HG02970 (cell line): ENCODE measurements at regions not wholly inside any gene's neighbourhood (a gene's known extent, or its start where the extent isn't known, plus 50 kb on each side); places are given as distances from the start of the nearest gene placed in this dataset.
"Not testable (repeated sequence)": the region's sequence is repeated elsewhere in the genome, so short reads cannot be mapped to it uniquely, and the experiment has no call there.

Experiments
- ATAC-seq: cut with Tn5 transposase; IDR thresholded peaks from one replicate; pipeline ENCODE4 v1.9.1; 2021; ENCODE audit warnings: mild to moderate bottlenecking, moderate library complexity, moderate number of reproducible peaks; ENCODE audit not compliant: unreplicated experiment, low FRiP score

DNA sequence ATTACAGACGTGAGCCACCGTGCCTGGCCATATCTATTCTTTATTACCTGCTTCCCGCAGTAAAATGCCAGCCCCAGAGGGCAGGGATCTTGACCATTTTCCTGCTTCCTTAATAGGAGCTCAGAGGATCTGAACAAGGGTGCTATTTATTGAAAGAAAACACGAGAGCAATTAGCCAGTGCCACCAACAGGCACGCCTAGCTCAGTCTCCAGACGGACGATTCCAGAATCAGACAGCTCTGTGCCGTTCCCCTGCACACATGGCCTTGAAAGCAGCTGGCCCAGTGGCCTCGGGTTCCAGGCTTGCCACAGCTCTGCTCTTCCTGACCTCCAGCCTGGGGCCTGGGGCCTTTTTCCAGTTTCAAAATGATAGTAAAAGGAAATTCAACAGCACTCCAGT is 135.2 kb upstream of the RFLNA start:
- no peak for ATAC-seq

DNA sequence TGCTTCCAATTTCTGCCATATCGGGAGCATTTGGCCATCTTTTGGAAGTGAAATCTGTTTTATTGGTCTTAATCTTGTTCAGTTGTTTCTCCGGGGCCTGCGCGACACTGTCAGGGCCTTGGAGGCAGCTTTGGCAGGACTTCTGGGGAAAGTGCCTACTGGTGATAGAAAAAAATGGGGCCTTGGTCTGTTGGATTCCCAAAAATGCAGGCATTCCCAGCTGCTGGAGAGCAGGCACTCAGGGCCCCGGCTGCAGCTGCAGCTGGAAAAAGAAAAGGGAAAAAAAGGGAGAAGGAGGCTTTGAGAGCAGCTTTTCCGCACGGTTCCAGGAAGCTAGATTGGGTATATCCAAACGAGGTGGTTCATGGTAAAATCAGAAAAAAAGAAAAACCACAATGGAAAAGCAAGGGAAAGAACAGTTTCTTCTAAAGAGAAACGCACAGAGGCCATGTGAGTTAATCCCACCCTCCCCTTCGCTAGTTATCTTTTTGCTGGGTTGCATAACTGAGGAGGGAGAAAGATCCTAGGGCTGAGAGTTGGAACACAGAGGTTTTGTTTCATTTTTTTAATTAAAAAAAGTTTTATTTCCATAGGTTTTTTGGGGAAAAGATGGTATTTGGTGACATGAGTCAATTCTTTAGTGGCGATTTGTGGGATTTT is 134.7 kb upstream of the RFLNA start:
- no peak for ATAC-seq

DNA sequence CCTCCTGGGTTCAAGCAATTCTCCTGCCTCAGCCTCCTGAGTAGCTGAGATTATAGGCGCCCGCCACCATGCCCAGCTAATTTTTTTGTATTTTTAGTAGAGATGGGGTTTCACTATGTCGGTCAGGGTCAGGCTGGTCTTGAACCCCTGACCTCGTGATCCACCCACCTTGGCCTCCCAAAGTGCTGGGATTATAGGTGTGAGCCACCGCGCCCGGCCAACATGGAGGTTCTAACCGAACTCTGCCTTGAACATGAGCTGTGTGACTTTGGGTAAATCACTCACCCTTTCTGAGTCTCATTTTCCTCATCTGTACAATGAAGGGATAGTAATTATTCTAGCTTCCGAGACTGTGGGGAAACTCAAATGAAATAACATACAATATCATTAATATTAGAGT is 133.5 kb upstream of the RFLNA start:
- not testable (repeated sequence) for ATAC-seq

DNA sequence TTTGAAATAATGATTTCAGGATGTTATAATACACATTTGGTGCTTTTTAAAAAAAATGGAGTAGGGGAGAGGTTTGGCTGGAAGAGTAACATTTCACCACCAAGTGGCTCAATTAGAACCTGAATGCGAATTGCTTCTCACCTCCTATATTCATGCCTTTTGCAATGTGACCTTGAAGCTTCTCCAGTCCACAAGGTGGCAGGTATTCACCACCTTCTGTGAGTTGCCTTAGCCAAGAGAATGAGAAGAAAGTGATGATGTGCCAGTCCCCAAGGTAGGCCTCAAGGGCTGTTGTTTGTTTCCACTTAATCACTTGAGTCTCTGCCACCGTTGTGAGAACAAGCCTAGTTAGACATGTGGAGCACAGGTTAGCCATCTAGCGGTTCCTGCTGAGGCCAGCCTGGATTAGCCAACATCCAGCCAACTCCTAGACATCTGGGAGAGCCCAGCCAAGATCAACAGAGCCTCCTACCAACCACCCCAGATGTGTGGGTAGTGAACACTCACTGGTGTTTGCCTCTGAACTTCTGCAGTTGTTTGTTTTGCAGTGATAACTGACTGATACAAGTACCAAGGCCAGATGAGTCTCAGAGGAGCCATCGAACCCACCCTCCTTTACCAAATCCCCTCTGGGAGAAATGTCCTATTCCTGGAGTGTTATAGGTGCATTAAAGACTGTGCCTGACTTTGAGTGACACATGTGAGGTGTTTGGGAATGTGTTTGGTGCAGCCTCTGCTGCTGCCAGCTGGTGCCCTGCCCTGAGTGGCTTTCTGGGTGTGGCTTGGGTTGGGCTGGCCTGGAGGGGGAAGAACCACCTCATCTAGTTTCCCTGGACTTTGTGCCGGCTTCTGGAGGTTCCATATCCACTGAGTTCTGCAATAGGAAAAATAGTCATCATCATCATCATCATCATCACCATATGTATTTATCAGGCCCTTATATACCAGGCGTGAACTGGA is 132.5 kb upstream of the RFLNA start:
- no peak for ATAC-seq

DNA sequence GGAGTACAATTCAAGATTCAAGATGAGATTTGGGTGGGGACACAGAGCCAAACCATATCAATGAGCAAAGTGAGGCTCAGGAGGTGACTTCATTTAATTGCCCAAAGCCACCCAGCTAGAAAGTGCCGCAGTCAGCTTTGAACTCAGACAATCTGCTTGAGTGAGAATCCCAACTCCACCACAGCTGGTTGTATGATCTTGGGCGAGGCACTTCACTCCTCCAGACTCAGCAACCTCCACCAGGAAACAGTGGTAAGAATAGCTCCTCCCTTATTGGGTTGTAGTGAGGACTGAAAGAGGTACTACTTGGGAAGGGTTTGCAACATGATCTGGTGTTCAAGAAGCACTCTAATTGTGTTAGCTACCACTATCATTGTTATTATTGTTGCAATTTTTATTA is 129.2 kb upstream of the RFLNA start:
- ATAC-seq: no peak

DNA sequence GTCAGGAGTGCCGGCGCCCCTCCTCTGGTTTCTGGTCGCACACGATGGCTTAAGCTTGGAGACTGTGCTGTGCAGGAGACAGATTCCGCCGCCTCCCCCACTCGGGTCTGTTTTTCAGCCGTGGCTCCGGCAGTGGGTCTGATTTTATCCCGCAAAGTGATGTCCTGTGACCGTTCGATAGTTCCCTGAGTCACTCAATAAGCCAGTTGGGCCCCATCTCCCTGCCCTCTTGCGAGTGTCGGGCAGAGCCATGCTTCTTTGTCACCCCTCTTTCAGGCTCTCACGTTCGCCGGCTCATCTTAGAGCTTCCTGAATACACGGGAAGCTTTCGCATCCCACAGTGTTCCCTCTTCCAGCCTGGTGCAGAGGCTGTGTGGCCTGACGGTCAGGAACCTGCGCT is 127.8 kb upstream of the RFLNA start:
- no peak for ATAC-seq

DNA sequence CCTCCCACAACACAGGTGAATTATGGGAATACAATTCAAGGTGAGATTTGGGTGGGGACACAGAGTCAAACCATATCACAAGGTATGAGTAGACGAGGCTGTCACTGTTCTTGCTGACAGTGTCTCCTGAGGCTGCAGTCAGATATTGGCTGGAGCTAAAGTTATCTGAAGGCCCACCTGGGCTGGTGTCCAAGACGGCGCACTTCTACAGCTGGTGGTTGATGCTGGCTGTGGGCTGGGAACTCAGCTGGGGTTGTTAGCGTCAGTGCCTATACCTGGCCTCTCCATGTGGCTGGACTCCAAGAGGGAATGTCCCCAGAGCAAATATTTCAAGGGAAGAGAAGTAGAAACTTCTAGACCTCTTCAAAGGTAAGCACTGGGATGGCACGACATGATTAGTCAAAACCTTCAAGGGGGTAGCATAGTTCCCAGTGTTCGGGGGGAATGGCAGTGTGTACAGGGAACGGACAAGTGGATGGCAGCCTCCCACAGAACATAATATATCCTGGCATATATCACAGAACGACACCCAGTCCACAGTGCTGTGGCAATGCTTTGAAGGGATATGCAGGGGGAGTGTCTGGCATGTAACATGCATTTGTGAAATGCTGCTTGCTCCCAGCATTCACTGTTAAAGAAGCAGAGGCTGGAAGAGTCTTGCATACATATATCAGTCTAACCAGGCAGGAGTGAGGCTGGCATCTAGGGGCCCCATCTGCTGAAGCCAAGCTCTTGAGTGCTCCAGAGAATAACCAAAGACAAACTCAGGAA is 126.7 kb upstream of the RFLNA start:
- ATAC-seq: no peak

DNA sequence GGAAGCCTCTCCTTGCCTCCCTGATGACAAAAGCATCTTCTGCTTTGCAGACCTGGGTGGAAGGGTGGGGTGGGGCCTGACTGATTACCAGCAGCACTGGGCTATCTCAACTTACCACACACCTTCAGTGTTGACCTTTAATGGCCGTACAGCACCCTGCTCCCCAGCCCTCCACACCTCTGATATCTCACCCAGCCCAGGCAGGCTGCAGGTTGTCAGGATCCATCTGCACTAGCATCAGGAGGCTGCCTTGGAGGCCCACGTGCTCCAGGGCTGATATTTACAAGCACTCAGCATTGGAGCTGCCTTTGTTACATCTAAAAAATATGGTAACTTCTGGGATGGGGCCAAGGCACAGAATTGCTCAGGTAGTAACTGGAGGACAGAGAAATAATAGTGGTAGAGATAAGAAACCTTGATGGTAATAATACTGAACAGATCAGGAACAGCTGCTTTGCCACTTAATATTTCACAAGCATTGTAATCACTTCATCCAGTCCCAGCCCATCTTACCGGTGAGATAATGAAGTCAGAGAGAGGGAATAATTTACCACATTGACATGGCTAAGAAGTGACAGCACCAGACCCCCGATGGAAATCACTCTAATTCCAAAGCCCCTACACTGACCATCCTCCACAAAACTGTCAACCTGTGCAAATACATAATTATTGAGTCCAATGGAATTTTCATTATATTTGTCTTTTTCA is 125.2 kb upstream of the RFLNA start:
- no peak for ATAC-seq

DNA sequence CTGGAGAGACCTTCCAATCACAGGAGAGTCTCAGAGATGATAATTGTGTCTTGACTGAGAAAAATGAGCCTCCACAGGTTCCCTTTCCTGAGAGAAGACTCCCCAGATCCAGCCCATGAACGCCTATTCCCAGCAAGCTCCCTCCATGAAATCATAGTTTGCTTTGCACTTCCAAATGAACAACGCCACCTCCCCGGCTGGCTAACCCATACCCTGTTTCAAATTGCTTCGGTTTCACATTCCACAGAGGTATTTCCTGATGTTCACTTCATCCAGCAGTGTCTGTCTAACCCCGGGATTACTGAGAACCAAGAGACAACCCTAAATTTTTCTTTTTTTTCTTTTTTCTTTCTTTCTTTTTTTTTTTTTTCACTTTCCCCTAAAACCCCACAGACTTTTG is 124.1 kb upstream of the RFLNA start:
- no peak for ATAC-seq

DNA sequence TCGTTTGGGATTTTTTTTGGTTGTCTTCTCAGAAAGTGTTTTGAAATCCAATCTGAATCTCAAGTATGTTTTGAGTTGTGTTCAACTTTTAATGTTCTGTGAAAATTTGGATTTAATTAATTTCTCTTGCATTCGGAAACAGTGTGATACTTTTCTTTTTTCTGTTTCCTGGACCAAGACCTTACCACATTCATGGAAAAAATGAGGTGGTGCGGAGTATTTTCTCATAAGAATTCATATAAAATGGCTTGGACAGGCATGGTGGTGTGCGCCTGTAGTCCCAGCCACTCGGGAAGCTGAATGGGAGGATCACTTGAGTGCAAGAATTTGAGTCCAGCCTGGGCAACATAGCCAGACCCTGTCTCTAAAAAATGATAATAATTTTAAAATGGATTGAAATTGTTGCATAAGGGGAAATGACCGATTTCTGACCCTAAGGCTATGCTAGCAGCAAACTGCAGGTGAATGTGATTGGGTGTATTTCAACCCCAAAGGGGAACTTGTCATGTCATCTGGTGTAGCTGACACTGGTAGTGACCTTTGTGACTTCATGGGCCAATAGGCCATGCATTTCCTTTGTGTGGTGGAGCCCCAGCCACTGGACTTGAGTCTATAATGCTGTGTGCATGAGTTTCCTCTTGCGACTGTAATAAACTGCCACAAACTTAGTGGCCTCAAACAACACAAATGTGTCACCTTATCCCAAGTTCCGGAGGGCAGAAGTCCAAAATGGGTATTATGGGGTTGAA is 123.5 kb upstream of the RFLNA start:
- no peak for ATAC-seq

DNA sequence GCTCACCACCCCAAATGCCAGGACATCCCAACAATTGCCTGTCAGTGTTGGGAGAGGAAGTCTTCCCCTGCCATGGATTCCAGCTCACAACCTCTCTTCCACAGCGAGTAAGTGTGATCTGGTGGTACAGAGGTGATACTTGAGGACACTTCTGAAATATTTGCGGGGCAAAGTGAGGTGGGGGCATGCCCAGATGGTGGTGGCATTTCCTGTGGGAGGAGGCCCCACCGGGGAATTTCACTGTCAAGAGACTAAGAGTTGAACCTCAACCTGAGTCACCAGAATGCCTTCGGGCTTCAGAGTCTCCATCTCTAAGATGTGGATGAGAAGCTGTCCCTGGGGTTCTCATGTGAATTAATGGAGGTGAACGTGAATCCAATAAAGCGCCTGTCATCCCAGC is 122.3 kb upstream of the RFLNA start:
- ATAC-seq: no peak

DNA sequence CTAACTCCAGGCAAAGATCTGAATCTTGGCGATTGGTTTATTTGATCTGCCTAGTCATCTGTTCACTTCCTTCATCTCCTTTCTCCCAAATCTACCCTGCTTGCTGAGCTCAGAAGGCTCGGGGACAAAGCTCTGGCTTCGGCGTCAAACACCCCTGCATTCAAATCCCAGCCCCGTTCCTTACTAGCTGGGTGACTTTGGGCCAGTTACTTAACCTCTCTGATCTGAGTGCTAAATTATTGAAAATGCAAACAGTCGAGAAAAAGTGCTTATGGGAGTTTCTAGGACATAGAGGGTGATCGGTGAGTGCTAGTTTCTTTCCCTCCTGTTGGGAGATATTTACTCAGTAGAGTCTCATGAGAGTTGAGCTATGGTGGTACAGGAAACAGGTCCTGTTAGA is 121.2 kb upstream of the RFLNA start:
- ATAC-seq: no peak

DNA sequence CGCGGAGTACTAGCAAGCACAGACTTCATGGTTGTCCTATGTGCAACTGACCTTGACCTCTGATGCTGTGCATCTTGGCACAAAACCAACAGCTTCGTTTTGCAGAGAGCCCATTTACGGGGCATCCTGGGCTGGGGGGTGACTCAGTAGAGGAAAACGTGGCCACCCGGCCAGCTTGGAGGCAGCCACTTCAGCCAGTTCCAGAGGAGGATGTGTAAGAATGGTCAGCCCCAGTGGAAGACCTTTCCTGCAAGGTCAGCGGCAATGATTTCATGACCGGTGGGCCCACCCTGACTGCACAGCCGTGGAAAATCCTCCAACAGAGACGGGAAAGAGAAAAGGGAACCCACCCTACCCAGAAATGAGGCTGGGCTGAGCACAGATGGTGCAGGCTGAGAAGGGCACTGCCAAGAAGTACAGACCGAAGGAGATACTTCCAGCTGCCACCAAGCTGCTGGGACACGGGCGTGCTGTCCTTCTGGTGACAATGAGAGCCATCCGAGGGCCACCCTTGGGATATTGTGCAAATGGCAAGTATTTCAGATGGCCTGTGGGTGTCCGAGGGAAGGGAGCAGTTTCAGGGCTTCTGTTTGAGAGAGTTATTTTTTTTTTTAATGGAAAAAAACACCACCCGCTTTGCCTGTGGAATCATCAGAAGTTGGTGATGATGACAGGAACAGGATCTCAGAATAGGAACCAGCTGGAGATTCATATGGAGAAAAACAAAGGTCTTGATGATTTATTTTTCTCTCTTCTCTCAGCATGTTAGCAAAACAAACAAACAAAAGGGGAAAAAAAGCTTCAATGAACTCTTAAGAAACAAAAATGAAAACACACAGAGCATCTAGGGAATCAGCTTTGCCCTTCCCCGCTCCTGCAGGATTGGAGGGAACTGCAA is 120.2 kb upstream of the RFLNA start:
- ATAC-seq: no peak

DNA sequence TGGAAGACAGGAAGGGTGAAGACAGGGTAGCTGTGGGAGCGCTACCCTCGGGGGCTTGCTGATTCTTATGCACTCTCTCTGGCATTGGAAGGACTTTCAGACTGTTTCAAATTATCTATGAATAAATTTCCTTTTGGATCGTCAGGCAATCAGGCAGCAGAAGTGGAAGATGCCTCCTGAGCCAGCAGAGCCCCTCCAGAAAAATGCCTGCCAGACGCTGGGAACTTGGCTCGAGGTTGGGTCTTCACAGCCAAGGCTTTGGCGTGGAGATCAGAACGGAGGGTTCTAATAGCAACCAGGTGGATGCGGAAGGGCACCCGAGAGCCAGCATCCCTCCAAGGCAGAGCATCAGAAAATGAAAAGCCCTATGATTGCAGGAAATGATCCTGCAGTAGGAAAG is 119.2 kb upstream of the RFLNA start:
- ATAC-seq: no peak

DNA sequence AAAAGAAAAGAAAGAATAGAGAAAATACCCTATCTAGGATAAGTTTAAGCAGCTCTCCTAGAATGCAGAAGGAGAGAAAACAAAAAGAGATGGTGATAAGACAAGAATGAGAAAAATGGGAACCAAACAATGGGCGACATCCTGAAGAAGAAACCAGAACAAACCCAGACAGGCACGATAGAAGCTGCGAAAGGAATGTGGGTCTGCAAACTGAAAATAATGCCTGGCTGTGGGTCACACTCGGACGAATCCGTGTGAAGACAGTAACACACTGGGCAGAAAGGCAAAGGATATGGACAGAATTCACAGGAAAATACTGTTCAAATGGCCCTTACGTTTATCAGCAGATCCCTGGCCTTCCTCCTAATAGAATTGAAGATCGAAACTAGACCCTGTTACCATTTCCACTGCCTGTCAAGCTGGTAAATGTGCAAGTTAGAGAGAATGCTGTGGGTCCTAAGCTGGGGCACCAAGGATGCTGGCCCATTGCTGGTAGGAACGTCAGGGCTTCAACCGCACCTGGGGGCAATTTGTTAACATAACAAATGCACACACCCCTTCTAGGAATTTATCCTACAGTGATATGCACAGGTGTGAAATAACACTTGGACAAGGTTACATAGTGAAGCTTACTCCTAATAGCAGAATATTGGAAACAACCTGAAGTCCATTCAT is 117.5 kb upstream of the RFLNA start:
- ATAC-seq: no peak

DNA sequence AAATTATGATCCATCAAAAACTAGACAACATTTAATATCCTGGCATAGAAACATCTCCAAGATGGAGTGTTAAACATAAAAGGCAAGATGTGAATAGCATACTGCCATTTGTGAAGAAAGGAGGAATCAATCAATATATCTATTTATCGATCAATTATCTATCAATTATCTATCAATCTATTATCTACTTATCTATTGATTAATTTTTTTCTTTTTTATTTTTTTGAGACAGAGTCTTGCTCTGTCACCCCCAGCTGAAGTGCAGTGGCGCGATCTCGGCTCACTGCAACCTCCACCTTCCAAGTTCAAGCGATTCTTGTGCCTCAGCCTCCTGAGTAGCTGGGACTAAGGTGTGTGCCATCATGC is 117.0 kb upstream of the RFLNA start:
- ATAC-seq: no peak

DNA sequence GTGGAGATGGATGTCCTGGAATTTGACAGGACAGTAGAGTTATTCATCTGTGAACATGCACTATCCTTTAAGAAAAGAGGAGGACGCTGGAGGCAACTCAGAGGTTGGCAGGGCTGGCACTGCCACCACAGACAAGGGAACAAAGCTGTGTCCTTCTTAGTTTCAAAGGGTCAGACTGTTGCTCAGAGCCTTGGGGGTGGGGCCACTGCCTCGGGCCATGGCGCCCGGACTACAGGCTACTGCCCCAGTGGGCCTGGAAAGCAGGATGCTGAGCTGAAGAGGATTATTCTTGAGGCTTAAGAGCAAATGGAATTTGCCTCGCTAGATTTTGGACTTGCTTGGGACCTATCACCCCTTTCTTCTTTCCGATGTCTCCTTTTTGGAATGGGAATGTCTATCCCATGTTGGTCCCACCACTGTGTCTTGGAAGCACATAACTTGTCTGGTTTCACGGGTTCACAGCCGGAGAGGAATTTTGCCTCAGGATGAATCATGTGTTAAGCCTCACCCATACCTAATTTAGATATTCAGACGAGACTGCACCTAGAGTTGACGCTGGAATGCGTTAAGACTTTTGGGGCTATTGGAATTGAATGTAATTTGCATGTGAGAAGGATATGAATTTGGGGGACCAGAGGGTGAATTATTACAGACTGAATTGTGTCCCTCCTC is 114.8 kb upstream of the RFLNA start:
- no peak for ATAC-seq

DNA sequence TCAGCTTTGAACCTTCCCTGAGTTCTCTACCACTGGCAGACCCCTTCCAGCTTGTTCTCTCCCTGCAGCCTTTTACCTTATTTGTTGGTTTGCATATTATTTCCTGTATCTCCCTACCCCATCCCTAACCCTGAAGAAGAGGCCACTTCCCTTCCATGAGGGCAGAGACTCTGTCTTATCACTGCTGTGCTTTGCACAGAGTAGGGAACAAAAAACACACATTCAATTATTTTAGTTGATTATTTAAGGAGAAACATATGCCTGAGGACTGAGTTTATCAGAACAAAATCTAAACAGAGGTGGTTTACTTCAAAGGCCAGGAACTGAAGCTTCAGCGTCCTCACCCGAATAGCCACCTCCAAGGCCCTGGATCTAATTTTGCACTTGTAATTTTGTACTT is 111.7 kb upstream of the RFLNA start:
- no peak for ATAC-seq
